Endodermal cell (in vitro differentiated cells): ENCODE measurements at regions not wholly inside any gene's neighbourhood (a gene's known extent, or its start where the extent isn't known, plus 50 kb on each side); places are given as distances from the start of the nearest gene placed in this dataset.

Source experiments
- DNase-seq: peaks from one replicate; pipeline ENCODE4 v3.0.0-alpha.2; 2017
- H3K27ac ChIP-seq: 2 replicates; pipeline ENCODE4 v1.5.1; 2013; ENCODE audit warnings: mild to moderate bottlenecking, low read depth, low read length, moderate library complexity
- H3K27me3 ChIP-seq: 2 replicates; pipeline ENCODE4 v1.6.1; 2013; ENCODE audit warnings: mild to moderate bottlenecking, low read length, moderate library complexity; ENCODE audit not compliant: insufficient read depth, control insufficient read depth, poor library complexity, severe bottlenecking
- H3K36me3 ChIP-seq: 2 replicates; pipeline ENCODE4 v1.7.0; 2013; ENCODE audit warnings: mild to moderate bottlenecking, low read length, moderate library complexity; ENCODE audit not compliant: control insufficient read depth, insufficient read depth
- H3K4me1 ChIP-seq: one replicate; pipeline ENCODE4 v1.7.0; 2013; ENCODE audit warnings: low read length; ENCODE audit not compliant: control insufficient read depth, insufficient read depth
- H3K4me3 ChIP-seq: 2 replicates; pipeline ENCODE4 v1.5.1; 2013; ENCODE audit warnings: mild to moderate bottlenecking, low read length, moderate library complexity
- H3K9ac ChIP-seq: 2 replicates; pipeline ENCODE4 v1.6.1; 2013; ENCODE audit warnings: mild to moderate bottlenecking, low read length, moderate library complexity; ENCODE audit not compliant: poor library complexity, severe bottlenecking; ENCODE audit errors: extremely low read depth
- H3K9me3 ChIP-seq: 2 replicates; pipeline ENCODE4 v1.6.1; 2013; ENCODE audit warnings: mild to moderate bottlenecking, low read length, moderate library complexity; ENCODE audit not compliant: control insufficient read depth
- H3K27ac Mint-ChIP-seq: 2 replicates; pipeline ENCODE4 v1.8.0; 2020; ENCODE audit warnings: mixed read lengths
- H3K27me3 Mint-ChIP-seq: 2 replicates; pipeline ENCODE4 v1.8.0; 2021; ENCODE audit warnings: mild to moderate bottlenecking, mixed read lengths; ENCODE audit not compliant: insufficient read depth
- H3K36me3 Mint-ChIP-seq: 2 replicates; pipeline ENCODE4 v1.8.0; 2020; ENCODE audit warnings: low read depth, mixed read lengths
- H3K4me1 Mint-ChIP-seq: 2 replicates; pipeline ENCODE4 v1.8.0; 2020; ENCODE audit warnings: mixed read lengths
- H3K4me3 Mint-ChIP-seq: 2 replicates; pipeline ENCODE4 v1.8.0; 2020; ENCODE audit warnings: mild to moderate bottlenecking, moderate library complexity, mixed read lengths
- H3K9me3 Mint-ChIP-seq: 2 replicates; pipeline ENCODE4 v1.8.0; 2020; ENCODE audit warnings: mild to moderate bottlenecking, mixed read lengths
- CTCF ChIP-seq: fragments of 200-600 bp; sonication (generic); conservative IDR thresholded peaks from 2 replicates; pipeline ENCODE4 v1.5.0; 2021; ENCODE audit warnings: antibody characterized with exemption, mild to moderate bottlenecking
- WGBS, 2 experiments: methylation state at CpG; one replicate each; pipeline versions ENCODE4 v1.1.5 to v1.1.7; 2013; ENCODE audit warnings: missing lambda C conversion rate in 2 of 2, mixed read lengths in 1 of 2; ENCODE audit not compliant: insufficient coverage in 1 of 2, insufficient read length in 1 of 2; 5-methylcytosine and 5-hydroxymethylcytosine counted together

- Histone ChIP-seq H3K9ac (no peak overlapping the region), H3K4me3 (no peak overlapping the region), H3K27ac (no peak overlapping the region), H3K4me1 (peaks cover 6% of the 10 kb centered on the region), H3K27me3 (peaks cover 20% of the 10 kb centered on the region), H3K9me3 (no peaks in the 10 kb centered on the region), H3K36me3 (no peaks in the 10 kb centered on the region)
- DNase-seq, result no peak
- no peak overlapping the region for H3K4me3 Mint-ChIP-seq
- TF ChIP-seq CTCF, result no peak
- no peaks in the 10 kb centered on the region for H3K9me3 Mint-ChIP-seq
- peaks cover 58% of the 10 kb centered on the region for H3K27me3 Mint-ChIP-seq
- no peaks in the 10 kb centered on the region for H3K36me3 Mint-ChIP-seq
- WGBS, 2 experiments, result 80 to 89% methylated on average over 4 to 6 of the region's 6 CpGs
- H3K27ac Mint-ChIP-seq, result no peak overlapping the region
- peaks cover 13% of the 10 kb centered on the region for H3K4me1 Mint-ChIP-seq
Observed at GRCh38 chr1:14347186-14347585, 251.3 kb upstream of the KAZN start.

- Histone ChIP-seq H3K9me3 (no peaks in the 10 kb centered on the region), H3K27ac (no peak overlapping the region), H3K36me3 (no peaks in the 10 kb centered on the region), H3K9ac (no peak overlapping the region), H3K4me3 (no peak overlapping the region), H3K4me1 (peaks cover 6% of the 10 kb centered on the region), H3K27me3 (peaks cover 14% of the 10 kb centered on the region)
- H3K4me1 Mint-ChIP-seq, result peaks cover 13% of the 10 kb centered on the region
- H3K27ac Mint-ChIP-seq, result no peak overlapping the region
- 83% methylated on average over 3 of the region's 3 CpGs; no CpG with 5 or more reads in 1 of the 2 experiments for WGBS, 2 experiments
- no peak for TF ChIP-seq CTCF
- H3K9me3 Mint-ChIP-seq, result no peaks in the 10 kb centered on the region
- DNase-seq, result no peak
- no peak overlapping the region for H3K4me3 Mint-ChIP-seq
- H3K36me3 Mint-ChIP-seq, result no peaks in the 10 kb centered on the region
- H3K27me3 Mint-ChIP-seq, result peaks cover 52% of the 10 kb centered on the region
Observed at GRCh38 chr1:14347776-14348175, 250.7 kb upstream of the KAZN start.

GRCh38 chr1:14350197-14350596, 248.3 kb upstream of the KAZN start:
- 94 to 100% methylated on average over 1 to 2 of the region's 2 CpGs for WGBS, 2 experiments
- DNase-seq, result no peak
- H3K36me3 ChIP-seq, result no peaks in the 10 kb centered on the region
- Mint-ChIP-seq H3K4me1 (peaks cover 10% of the 10 kb centered on the region), H3K36me3 (no peaks in the 10 kb centered on the region), H3K27me3 (peaks cover 35% of the 10 kb centered on the region), H3K9me3 (peaks cover 3% of the 10 kb centered on the region), H3K4me3 (no peak overlapping the region), H3K27ac (no peak overlapping the region)
- no peak overlapping the region for H3K9ac ChIP-seq
- H3K4me1 ChIP-seq, result peaks cover 6% of the 10 kb centered on the region
- no peaks in the 10 kb centered on the region for H3K9me3 ChIP-seq
- H3K4me3 ChIP-seq, result no peak overlapping the region
- H3K27me3 ChIP-seq, result no peaks in the 10 kb centered on the region
- H3K27ac ChIP-seq, result no peak overlapping the region
- TF ChIP-seq CTCF, result no peak
